CD4-positive, alpha-beta T cell treated with Interleukin-4 for 4 hours (primary cell): ENCODE measurements at regions not wholly inside any gene's neighbourhood (a gene's known extent, or its start where the extent isn't known, plus 50 kb on each side); places are given as distances from the start of the nearest gene placed in this dataset.

Experiments used
- DNase-seq: peaks from one replicate; pipeline ENCODE4 v3.0.0-alpha.2; 2020

- no peak for DNase-seq
These were observed 83.7 kb upstream of the RND3 start for GRCh38 chr2:150571121-150571520.

- no peak for DNase-seq
These were observed 83.2 kb upstream of the RND3 start for GRCh38 chr2:150570712-150571111.

- DNase-seq = no peak
These were observed 82.3 kb upstream of the RND3 start for GRCh38 chr2:150569761-150570160.

GRCh38 chr2:150567771-150568301 lies 80.4 kb upstream of the RND3 start:
- no peak for DNase-seq

GRCh38 chr2:150566289-150566688 lies 78.8 kb upstream of the RND3 start:
- no peak for DNase-seq

- no peak for DNase-seq
These were observed 73.6 kb upstream of the RND3 start for GRCh38 chr2:150561076-150561475.

GRCh38 chr2:150557020-150557600 lies 69.6 kb upstream of the RND3 start:
- no peak for DNase-seq

- DNase-seq = no peak
These were observed 68.3 kb upstream of the RND3 start for GRCh38 chr2:150555611-150556356.

GRCh38 chr2:150554046-150554445 lies 66.6 kb upstream of the RND3 start:
- no peak for DNase-seq

GRCh38 chr2:150552041-150552820 lies 64.8 kb upstream of the RND3 start:
- no peak for DNase-seq

- DNase-seq = no peak
These were observed 61.9 kb upstream of the RND3 start for GRCh38 chr2:150549381-150549780.

GRCh38 chr2:150548527-150548926 lies 61.1 kb upstream of the RND3 start:
- no peak for DNase-seq

- DNase-seq = no peak
These were observed 58.4 kb upstream of the RND3 start for GRCh38 chr2:150545916-150546315.

GRCh38 chr2:150544731-150545130 lies 57.3 kb upstream of the RND3 start:
- DNase-seq = no peak

GRCh38 chr2:150542692-150543091 lies 55.2 kb upstream of the RND3 start:
- DNase-seq = no peak

GRCh38 chr2:150542172-150542571 lies 54.7 kb upstream of the RND3 start:
- DNase-seq = no peak

GRCh38 chr2:150538651-150539201 lies 51.3 kb upstream of the RND3 start:
- no peak for DNase-seq
